Astrocyte (in vitro differentiated cells and primary cell): ENCODE measurements at regions not wholly inside any gene's neighbourhood (a gene's known extent, or its start where the extent isn't known, plus 50 kb on each side); places are given as distances from the start of the nearest gene placed in this dataset.
A peak's percentile ranks its signal among the peaks of the same experiment; 100 is the strongest.

Experiments
- DNase-seq: peaks from one replicate; pipeline ENCODE4 v3.0.0-alpha.2; 2010; ENCODE audit warnings: low read depth
- FAIRE-seq: peaks from 2 replicates; lab custom pipeline; 2011; peaks lifted over from hg19 to GRCh38; lab: Jason Lieb, UNC
- H2AFZ ChIP-seq: 2 replicates; pipeline ENCODE4 v1.6.0; 2012; ENCODE audit warnings: low read depth, low read length, inconsistent platforms
- H3K27ac ChIP-seq: 2 replicates; pipeline ENCODE4 v1.5.1; 2011; ENCODE audit warnings: low read depth, low read length, inconsistent platforms
- H3K27me3 ChIP-seq: 2 replicates; pipeline ENCODE4 v1.6.0; 2011; ENCODE audit warnings: low read length, inconsistent platforms; ENCODE audit not compliant: insufficient read depth
- H3K36me3 ChIP-seq: 2 replicates; pipeline ENCODE4 v1.5.1; 2011; ENCODE audit warnings: low read length, inconsistent platforms; ENCODE audit not compliant: insufficient read depth
- H3K4me1 ChIP-seq: 2 replicates; pipeline ENCODE4 v1.5.1; 2011; ENCODE audit warnings: low read length, inconsistent platforms; ENCODE audit not compliant: insufficient read depth
- H3K4me2 ChIP-seq: 2 replicates; pipeline ENCODE4 v1.6.0; 2012; ENCODE audit warnings: low read length, inconsistent platforms
- H3K4me3 ChIP-seq: 2 replicates; pipeline ENCODE4 v1.5.1; 2011; ENCODE audit warnings: low read depth, mild to moderate bottlenecking, low read length, inconsistent platforms; ENCODE audit not compliant: insufficient read depth
- H3K79me2 ChIP-seq: 2 replicates; pipeline ENCODE4 v1.6.0; 2012; ENCODE audit warnings: mild to moderate bottlenecking, low read length, inconsistent platforms; ENCODE audit not compliant: insufficient read depth
- H3K9ac ChIP-seq: 2 replicates; pipeline ENCODE4 v1.6.0; 2012; ENCODE audit warnings: mild to moderate bottlenecking, low read length, inconsistent platforms
- H3K9me3 ChIP-seq: 2 replicates; pipeline ENCODE4 v1.5.1; 2012; ENCODE audit warnings: low read depth, mild to moderate bottlenecking, low read length, inconsistent platforms; ENCODE audit not compliant: insufficient read depth
- H4K20me1 ChIP-seq: 2 replicates; pipeline ENCODE4 v1.6.0; 2012; ENCODE audit warnings: low read length, inconsistent platforms; ENCODE audit not compliant: insufficient read depth
- H3K27ac Mint-ChIP-seq: one replicate; pipeline ENCODE4 v1.8.0; 2021; ENCODE audit warnings: mild to moderate bottlenecking, mixed read lengths; ENCODE audit not compliant: unreplicated experiment
- H3K27me3 Mint-ChIP-seq: one replicate; pipeline ENCODE4 v1.8.0; 2021; ENCODE audit warnings: low read depth, mixed read lengths; ENCODE audit not compliant: unreplicated experiment
- H3K36me3 Mint-ChIP-seq: one replicate; pipeline ENCODE4 v1.8.0; 2021; ENCODE audit warnings: low read depth, mixed read lengths; ENCODE audit not compliant: unreplicated experiment
- H3K4me1 Mint-ChIP-seq: one replicate; pipeline ENCODE4 v1.8.0; 2021; ENCODE audit warnings: low read depth, mixed read lengths; ENCODE audit not compliant: unreplicated experiment
- H3K4me3 Mint-ChIP-seq: one replicate; pipeline ENCODE4 v1.8.0; 2021; ENCODE audit warnings: mild to moderate bottlenecking, moderate library complexity, mixed read lengths; ENCODE audit not compliant: unreplicated experiment
- H3K9me3 Mint-ChIP-seq: one replicate; pipeline ENCODE4 v1.8.0; 2021; ENCODE audit warnings: mild to moderate bottlenecking, mixed read lengths; ENCODE audit not compliant: unreplicated experiment
- CTCF ChIP-seq: IDR thresholded peaks from 2 replicates; pipeline ENCODE4 v1.5.1; 2011; ENCODE audit warnings: low read depth, mild to moderate bottlenecking, inconsistent platforms, low read length, moderate library complexity; ENCODE audit not compliant: insufficient read depth
- EZH2 ChIP-seq: IDR thresholded peaks from 2 replicates; pipeline ENCODE4 v1.6.1; 2012; ENCODE audit warnings: mild to moderate bottlenecking, low read length, inconsistent platforms; ENCODE audit not compliant: insufficient read depth

GRCh38 chr3:124455891-124456290 is 274.4 kb upstream of the UMPS start:
- TF ChIP-seq CTCF (no peak), EZH2 (no peak)
- Histone ChIP-seq H3K4me1 (peaks cover 2% of the 10 kb centered on the region), H3K27me3 (no peaks in the 10 kb centered on the region), H3K9me3 (no peaks in the 10 kb centered on the region), H2AFZ (no peak overlapping the region), H4K20me1 (no peaks in the 10 kb centered on the region), H3K27ac (no peak overlapping the region), H3K9ac (no peak overlapping the region), H3K36me3 (no peaks in the 10 kb centered on the region), H3K4me3 (no peak overlapping the region), H3K4me2 (no peak overlapping the region), H3K79me2 (no peaks in the 10 kb centered on the region)
- Mint-ChIP-seq H3K27ac (no peak overlapping the region), H3K9me3 (no peaks in the 10 kb centered on the region), H3K4me1 (no peaks in the 10 kb centered on the region), H3K4me3 (no peak overlapping the region), H3K36me3 (peaks cover 18% of the 10 kb centered on the region), H3K27me3 (no peaks in the 10 kb centered on the region)
- DNase-seq (no peak), FAIRE-seq (no peak)

GRCh38 chr3:124456506-124456905 is 273.7 kb upstream of the UMPS start:
- Histone ChIP-seq H3K79me2 (no peaks in the 10 kb centered on the region), H3K4me1 (peaks cover 2% of the 10 kb centered on the region), H3K36me3 (no peaks in the 10 kb centered on the region), H3K4me3 (no peak overlapping the region), H3K9me3 (no peaks in the 10 kb centered on the region), H3K27me3 (no peaks in the 10 kb centered on the region), H3K4me2 (peak overlapping the region; percentile 28), H2AFZ (no peak overlapping the region), H3K9ac (no peak overlapping the region), H3K27ac (no peak overlapping the region), H4K20me1 (no peaks in the 10 kb centered on the region)
- FAIRE-seq (no peak), DNase-seq (no peak)
- H3K4me3 Mint-ChIP-seq: no peak overlapping the region
- H3K27ac Mint-ChIP-seq: no peak overlapping the region
- no peaks in the 10 kb centered on the region for H3K4me1 Mint-ChIP-seq
- no peak for TF ChIP-seq EZH2
- TF ChIP-seq CTCF: no peak
- no peaks in the 10 kb centered on the region for H3K9me3 Mint-ChIP-seq
- no peaks in the 10 kb centered on the region for H3K27me3 Mint-ChIP-seq
- peaks cover 14% of the 10 kb centered on the region for H3K36me3 Mint-ChIP-seq

GRCh38 chr3:124459678-124460077 is 270.6 kb upstream of the UMPS start:
- H3K4me1 ChIP-seq: peaks cover 2% of the 10 kb centered on the region
- no peak overlapping the region for H3K27ac ChIP-seq
- no peak overlapping the region for H3K4me3 ChIP-seq
- no peak overlapping the region for H3K27ac Mint-ChIP-seq
- no peaks in the 10 kb centered on the region for H3K4me1 Mint-ChIP-seq
- H3K9ac ChIP-seq: no peak overlapping the region
- no peaks in the 10 kb centered on the region for H3K27me3 Mint-ChIP-seq
- DNase-seq (no peak), FAIRE-seq (no peak)
- H3K27me3 ChIP-seq: no peaks in the 10 kb centered on the region
- H2AFZ ChIP-seq: no peak overlapping the region
- TF ChIP-seq CTCF (no peak), EZH2 (no peak)
- peaks cover 12% of the 10 kb centered on the region for H3K36me3 Mint-ChIP-seq
- H3K36me3 ChIP-seq: peaks cover 4% of the 10 kb centered on the region
- no peaks in the 10 kb centered on the region for H3K9me3 Mint-ChIP-seq
- H4K20me1 ChIP-seq: no peaks in the 10 kb centered on the region
- no peaks in the 10 kb centered on the region for H3K79me2 ChIP-seq
- H3K4me3 Mint-ChIP-seq: no peak overlapping the region
- no peaks in the 10 kb centered on the region for H3K9me3 ChIP-seq
- H3K4me2 ChIP-seq: no peak overlapping the region
